ENCODE measurements at regions not wholly inside any gene's neighbourhood (a gene's known extent, or its start where the extent isn't known, plus 50 kb on each side); places are given as distances from the start of the nearest gene placed in this dataset.

- TF ChIP-seq RFX5 (IDR thresholded peaks at IDR 0.05; ENCODE audit: low read depth, low read length) (no peak), CTCF (conservative IDR thresholded peaks at IDR 0.05; ENCODE audit: low read depth, low read length) (no peak), POLR2A (IDR thresholded peaks at IDR 0.05; ENCODE audit: low read depth, low read length) (no peak), RAD21 (IDR thresholded peaks at IDR 0.05; ENCODE audit: low read length) (no peak), MAFK (IDR thresholded peaks at IDR 0.05; ENCODE audit: low read depth, low read length) (no peak), CEBPB (IDR thresholded peaks at IDR 0.05; ENCODE audit: low read depth, low read length) (no peak), SMC3 (IDR thresholded peaks at IDR 0.05; ENCODE audit: low read depth, low read length) (no peak), MXI1 (IDR thresholded peaks at IDR 0.05; ENCODE audit: borderline replicate concordance, low read depth, low read length) (no peak), FOS (IDR thresholded peaks at IDR 0.05; ENCODE audit: low read depth, low read length) (no peak)
- TF ChIP-seq, protein P1, sequence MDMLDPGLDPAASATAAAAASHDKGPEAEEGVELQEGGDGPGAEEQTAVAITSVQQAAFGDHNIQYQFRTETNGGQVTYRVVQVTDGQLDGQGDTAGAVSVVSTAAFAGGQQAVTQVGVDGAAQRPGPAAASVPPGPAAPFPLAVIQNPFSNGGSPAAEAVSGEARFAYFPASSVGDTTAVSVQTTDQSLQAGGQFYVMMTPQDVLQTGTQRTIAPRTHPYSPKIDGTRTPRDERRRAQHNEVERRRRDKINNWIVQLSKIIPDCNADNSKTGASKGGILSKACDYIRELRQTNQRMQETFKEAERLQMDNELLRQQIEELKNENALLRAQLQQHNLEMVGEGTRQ (IDR thresholded peaks at IDR 0.05; ENCODE audit: low read depth, low read length) = no peak
Observed at GRCh38 chr3:168653255-168653654, 557.5 kb upstream of the GOLIM4 start.
